K562 (cell line): ENCODE measurements at regions not wholly inside any gene's neighbourhood (a gene's known extent, or its start where the extent isn't known, plus 50 kb on each side); places are given as distances from the start of the nearest gene placed in this dataset.

ENCODE experiments used
- CREB1 ChIP-seq, 2 experiments: sonication (generic) in 1 of 2; formaldehyde crosslinking in 1 of 2; IDR thresholded peaks; 2 replicates each; pipeline versions ENCODE4 v1.6.1 to v1.8.0; 2012 to 2022; ENCODE audit warnings: inconsistent platforms in 1 of 2, mild to moderate bottlenecking in 1 of 2, missing genetic modification reagents in 1 of 2, moderate library complexity in 1 of 2
- E2F1 ChIP-seq: sonication (generic); formaldehyde crosslinking; IDR thresholded peaks from 2 replicates; pipeline ENCODE4 v1.8.1; 2023; ENCODE audit warnings: mild to moderate bottlenecking, missing genetic modification reagents, moderate library complexity
- ETV1 ChIP-seq: fragments of 450-650 bp; conservative IDR thresholded peaks from 2 replicates; pipeline ENCODE4 v1.6.1; 2016; ENCODE audit warnings: missing genetic modification characterization, control low read depth, low read depth, missing compliant biosample characterization
- EWSR1 ChIP-seq: fragments of 450-650 bp; IDR thresholded peaks from 2 replicates; pipeline ENCODE4 v1.6.1; 2018; ENCODE audit warnings: borderline replicate concordance, mild to moderate bottlenecking, low read depth, moderate library complexity; ENCODE audit not compliant: partially characterized antibody
- FOXA3 ChIP-seq, 2 experiments: fragments of 450-650 bp in 1 of 2; sonication (generic) in 1 of 2; formaldehyde crosslinking; IDR thresholded peaks in 1 of 2; conservative IDR thresholded peaks in 1 of 2; 2 replicates each; pipeline versions ENCODE4 v1.4.0 to v1.8.0; 2020 to 2022; ENCODE audit warnings: mild to moderate bottlenecking in 2 of 2, missing genetic modification reagents in 1 of 2
- GMEB1 ChIP-seq: fragments of 250-450 bp; sonication (Bioruptor Pico); IDR thresholded peaks from 2 replicates; pipeline ENCODE4 v1.4.0; 2020; ENCODE audit warnings: mild to moderate bottlenecking
- GTF2E2 ChIP-seq: fragments of 200-800 bp; sonication (Bioruptor generic); IDR thresholded peaks from 2 replicates; pipeline ENCODE4 v1.6.1; 2016; ENCODE audit warnings: missing genetic modification characterization, missing compliant biosample characterization
- HES1 ChIP-seq: fragments of 450-650 bp; IDR thresholded peaks from 2 replicates; pipeline ENCODE4 v1.6.1; 2016; ENCODE audit warnings: low read depth, mild to moderate bottlenecking, moderate library complexity
- HNRNPH1 ChIP-seq: fragments of 200-400 bp; formaldehyde crosslinking; optimal IDR thresholded peaks from 2 replicates; pipeline ENCODE3; 2017; ENCODE audit warnings: low read depth, mild to moderate bottlenecking, low read length, moderate library complexity
- HOXB6 ChIP-seq: fragments of 250-450 bp; sonication (Bioruptor Pico); IDR thresholded peaks from 2 replicates; pipeline ENCODE4 v1.5.1; 2022; ENCODE audit warnings: mild to moderate bottlenecking, borderline replicate concordance
- NFYB ChIP-seq: IDR thresholded peaks from 2 replicates; pipeline ENCODE4 v1.6.1; 2011; ENCODE audit warnings: mild to moderate bottlenecking, moderate library complexity; ENCODE audit not compliant: insufficient read length; ENCODE audit errors: extremely low read depth
- POLR2G ChIP-seq: fragments of 200-400 bp; formaldehyde crosslinking; IDR thresholded peaks from 2 replicates; pipeline ENCODE4 v1.6.1; 2017; ENCODE audit warnings: low read depth, mild to moderate bottlenecking, antibody characterized with exemption, low read length, moderate library complexity
- ZBTB1 ChIP-seq: sonication (generic); formaldehyde crosslinking; IDR thresholded peaks from 2 replicates; pipeline ENCODE4 v1.8.1; 2023; ENCODE audit warnings: missing genetic modification reagents, low read depth, mild to moderate bottlenecking, borderline replicate concordance
- ZBTB11 ChIP-seq, 3 experiments: fragments of 200-800 bp in 1 of 3; fragments of 250-450 bp in 1 of 3; fragments of 450-650 bp in 1 of 3; sonication (Bioruptor Pico) in 1 of 3; sonication (Bioruptor generic) in 1 of 3; formaldehyde crosslinking in 1 of 3; IDR thresholded peaks; 2 replicates each; pipeline versions ENCODE4 v1.6.1 to v1.8.0; 2016 to 2022; ENCODE audit warnings: mild to moderate bottlenecking in 2 of 3, missing genetic modification characterization in 2 of 3, missing compliant biosample characterization in 1 of 3, moderate library complexity in 1 of 3
- ZFP36 ChIP-seq: fragments of 150-350 bp; IDR thresholded peaks from 2 replicates; pipeline ENCODE4 v1.6.1; 2018; ENCODE audit warnings: low read length, low read depth; ENCODE audit not compliant: partially characterized antibody
- ZNF175 ChIP-seq: fragments of 200-800 bp; sonication (Bioruptor generic); IDR thresholded peaks from 2 replicates; pipeline ENCODE4 v1.6.1; 2016; ENCODE audit warnings: low read depth, mild to moderate bottlenecking, missing genetic modification characterization, missing compliant biosample characterization
- ZNF3 ChIP-seq: fragments of 250-450 bp; sonication (Bioruptor Pico); IDR thresholded peaks from 2 replicates; pipeline ENCODE4 v1.5.0; 2021; ENCODE audit warnings: mild to moderate bottlenecking, moderate library complexity
- ZNF41 ChIP-seq: fragments of 250-450 bp; sonication (Bioruptor Pico); conservative IDR thresholded peaks from 2 replicates; pipeline ENCODE4 v1.4.0; 2020; ENCODE audit warnings: mild to moderate bottlenecking
- ZNF444 ChIP-seq: fragments of 250-450 bp; sonication (Bioruptor Pico); IDR thresholded peaks from 2 replicates; pipeline ENCODE4 v1.4.0; 2020; ENCODE audit warnings: mild to moderate bottlenecking, moderate library complexity
- ZNF717 ChIP-seq: fragments of 250-450 bp; sonication (Bioruptor Pico); IDR thresholded peaks from 2 replicates; pipeline ENCODE4 v1.5.0; 2021

- no peak for TF ChIP-seq ZBTB11 (CRISPR knock-in tag; IDR thresholded peaks at IDR 0.05)
- no peak for TF ChIP-seq EWSR1
- 0 out of 2 replicates have a peak, but pooled peaks have one; percentile 58 for TF ChIP-seq ZNF444 (CRISPR knock-in tag)
- TF ChIP-seq E2F1 (CRISPR knock-in tag), result no peak
- TF ChIP-seq ZBTB1 (CRISPR knock-in tag), result no peak
- TF ChIP-seq CREB1 (IDR thresholded peaks at IDR 0.05), result no peak
- no peak for TF ChIP-seq CREB1 (CRISPR knock-in tag; IDR thresholded peaks at IDR 0.05)
- no peak for TF ChIP-seq ZNF3 (CRISPR knock-in tag)
- TF ChIP-seq ZFP36, result no peak
- TF ChIP-seq FOXA3 (CRISPR knock-in tag; conservative IDR thresholded peaks at IDR 0.05 in 1 of 2, IDR thresholded peaks at IDR 0.05 in 1 of 2), result no peak
- no peak for TF ChIP-seq ZNF717 (CRISPR knock-in tag)
- no peak for TF ChIP-seq HNRNPH1
- peak; percentile 75 for TF ChIP-seq POLR2G
- TF ChIP-seq ZNF41 (CRISPR knock-in tag), result no peak
- no peak for TF ChIP-seq HES1
- no peak for TF ChIP-seq GMEB1 (CRISPR knock-in tag)
- TF ChIP-seq ZNF175 (CRISPR knock-in tag), result no peak
- no peak for TF ChIP-seq GTF2E2
- TF ChIP-seq ETV1 (tag), result no peak
- TF ChIP-seq NFYB, result no peak
- no peak for TF ChIP-seq HOXB6 (CRISPR knock-in tag)
These were observed 83.5 kb upstream of the CUX1 start (continued) for GRCh38 chr7:101733713-101734475.
